OCI-LY7 (cell line): ENCODE measurements at regions not wholly inside any gene's neighbourhood (a gene's known extent, or its start where the extent isn't known, plus 50 kb on each side); places are given as distances from the start of the nearest gene placed in this dataset.

Experiments
- BruUV-seq: library from RNA; stranded (reverse); fragments of 400-500 nt; replicated peaks from 2 replicates; lab custom pipeline; 2021; lab: Mats Ljungman, UMichigan
- CTCF ChIA-PET: fragments of 300-600 bp; sonication (Branson Sonifier 250); formaldehyde crosslinking; loops from one replicate; lab custom pipeline; 2022; ENCODE audit warnings: antibody characterized with exemption; ENCODE audit not compliant: unreplicated experiment; lab: Charles Lee
- POLR2A ChIA-PET: fragments of 300-600 bp; sonication (Branson Sonifier 250); formaldehyde crosslinking; loops from one replicate; lab custom pipeline; 2022; ENCODE audit warnings: antibody characterized with exemption; lab: Charles Lee
- DNase-seq: peaks from one replicate; pipeline ENCODE4 v3.0.0-alpha.2; 2015; ENCODE audit warnings: low spot score
- H2AFZ ChIP-seq: fragments of 200-600 bp; sonication (generic), shearing (Covaris generic); 2 replicates; pipeline ENCODE4 v1.6.1; 2014; ENCODE audit warnings: mild to moderate bottlenecking, antibody characterized with exemption, low read length, moderate library complexity
- H3K27ac ChIP-seq: fragments of 200-600 bp; sonication (generic); 2 replicates; pipeline ENCODE4 v1.5.1; 2014; ENCODE audit warnings: mixed run types, low read depth, mild to moderate bottlenecking, moderate library complexity, low read length, inconsistent platforms; ENCODE audit not compliant: poor library complexity, severe bottlenecking
- H3K36me3 ChIP-seq: fragments of 200-600 bp; sonication (generic); 2 replicates; pipeline ENCODE4 v1.6.1; 2014; ENCODE audit warnings: mild to moderate bottlenecking, antibody characterized with exemption, low read length, moderate library complexity, mixed read lengths; ENCODE audit not compliant: insufficient read depth
- H3K4me1 ChIP-seq: fragments of 200-600 bp; sonication (generic); 2 replicates; pipeline ENCODE4 v1.5.1; 2014; ENCODE audit warnings: mild to moderate bottlenecking, low read length; ENCODE audit not compliant: insufficient read depth, poor library complexity, severe bottlenecking
- H3K4me2 ChIP-seq: fragments of 200-600 bp; sonication (generic); 2 replicates; pipeline ENCODE4 v1.6.1; 2014; ENCODE audit warnings: mild to moderate bottlenecking, low read length
- H3K4me3 ChIP-seq: fragments of 200-600 bp; sonication (generic); 2 replicates; pipeline ENCODE4 v1.5.1; 2014; ENCODE audit warnings: mild to moderate bottlenecking, low read depth, low read length; ENCODE audit not compliant: poor library complexity, severe bottlenecking
- H3K79me2 ChIP-seq: fragments of 200-600 bp; sonication (generic); 2 replicates; pipeline ENCODE4 v1.6.1; 2016; ENCODE audit warnings: low read depth, mild to moderate bottlenecking, low read length, moderate library complexity, mixed read lengths; ENCODE audit not compliant: insufficient read depth
- H3K9me2 ChIP-seq: fragments of 200-600 bp; sonication (generic); 2 replicates; pipeline ENCODE4 v1.6.1; 2016; ENCODE audit warnings: mild to moderate bottlenecking, low read length, mixed read lengths; ENCODE audit not compliant: insufficient read depth
- H3K9me3 ChIP-seq: fragments of 200-600 bp; sonication (generic); 2 replicates; pipeline ENCODE4 v1.6.1; 2014; ENCODE audit warnings: mild to moderate bottlenecking, mixed run types, low read length, mixed read lengths
- H4K20me1 ChIP-seq: fragments of 200-600 bp; sonication (generic); 2 replicates; pipeline ENCODE4 v1.6.1; 2014; ENCODE audit warnings: mild to moderate bottlenecking, antibody characterized with exemption, low read length, moderate library complexity, mixed read lengths; ENCODE audit not compliant: insufficient read depth
- EZH2phosphoT487 ChIP-seq: fragments of 200-600 bp; sonication (generic); IDR thresholded peaks from 2 replicates; pipeline ENCODE4 v1.6.1; 2018; ENCODE audit warnings: low read depth, borderline replicate concordance, mild to moderate bottlenecking, mixed run types, antibody characterized with exemption, low read length, moderate library complexity, mixed read lengths
- intact Hi-C: fragments of 100-400 bp; cut with micrococcal nuclease; formaldehyde crosslinking; loops from one replicate; pipeline ENCODE4 v1.10.0; 2022; ENCODE audit not compliant: unreplicated experiment
- TF ChIP-seq, protein P1 (sequence below): fragments of 200-600 bp; sonication (generic); conservative IDR thresholded peaks from 2 replicates; pipeline ENCODE4 v1.5.1; 2014; ENCODE audit warnings: mild to moderate bottlenecking, antibody characterized with exemption, low read length, moderate library complexity, mixed read lengths

DNA sequence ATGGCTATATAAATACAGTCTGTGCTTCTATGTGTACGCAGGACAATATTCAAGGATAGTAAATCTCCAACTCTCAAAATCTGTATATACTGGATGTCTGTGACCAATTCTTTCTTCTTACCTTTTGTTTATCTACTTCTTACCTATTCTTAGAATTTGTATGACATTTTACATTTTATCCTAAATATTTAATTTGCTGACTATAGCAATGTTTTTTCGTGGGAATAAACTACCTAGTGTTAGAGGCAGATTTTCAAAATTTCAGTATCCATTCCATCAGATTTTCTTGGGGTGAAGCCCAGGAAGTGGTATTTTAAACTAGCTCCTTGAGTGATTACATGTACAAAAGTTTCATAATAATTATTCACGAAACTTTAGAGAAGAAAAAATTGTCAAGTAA is 334.5 kb upstream of the BCHE start:
- Histone ChIP-seq H3K79me2 (no peaks in the 10 kb centered on the region), H3K27ac (no peak overlapping the region), H3K36me3 (no peaks in the 10 kb centered on the region), H4K20me1 (no peaks in the 10 kb centered on the region), H3K4me2 (no peak overlapping the region), H3K4me1 (no peaks in the 10 kb centered on the region), H3K9me3 (no peaks in the 10 kb centered on the region), H3K9me2 (no peaks in the 10 kb centered on the region), H2AFZ (no peak overlapping the region), H3K4me3 (no peak overlapping the region)
- intact Hi-C loops = no loop called here
- CTCF ChIA-PET = no interaction called here
- no peak for TF ChIP-seq EZH2phosphoT487
- TF ChIP-seq, protein P1, sequence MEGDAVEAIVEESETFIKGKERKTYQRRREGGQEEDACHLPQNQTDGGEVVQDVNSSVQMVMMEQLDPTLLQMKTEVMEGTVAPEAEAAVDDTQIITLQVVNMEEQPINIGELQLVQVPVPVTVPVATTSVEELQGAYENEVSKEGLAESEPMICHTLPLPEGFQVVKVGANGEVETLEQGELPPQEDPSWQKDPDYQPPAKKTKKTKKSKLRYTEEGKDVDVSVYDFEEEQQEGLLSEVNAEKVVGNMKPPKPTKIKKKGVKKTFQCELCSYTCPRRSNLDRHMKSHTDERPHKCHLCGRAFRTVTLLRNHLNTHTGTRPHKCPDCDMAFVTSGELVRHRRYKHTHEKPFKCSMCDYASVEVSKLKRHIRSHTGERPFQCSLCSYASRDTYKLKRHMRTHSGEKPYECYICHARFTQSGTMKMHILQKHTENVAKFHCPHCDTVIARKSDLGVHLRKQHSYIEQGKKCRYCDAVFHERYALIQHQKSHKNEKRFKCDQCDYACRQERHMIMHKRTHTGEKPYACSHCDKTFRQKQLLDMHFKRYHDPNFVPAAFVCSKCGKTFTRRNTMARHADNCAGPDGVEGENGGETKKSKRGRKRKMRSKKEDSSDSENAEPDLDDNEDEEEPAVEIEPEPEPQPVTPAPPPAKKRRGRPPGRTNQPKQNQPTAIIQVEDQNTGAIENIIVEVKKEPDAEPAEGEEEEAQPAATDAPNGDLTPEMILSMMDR = no peak
- no TSS peak for BruUV-seq
- POLR2A ChIA-PET = no interaction called here
- DNase-seq = no peak

- no peaks in the 10 kb centered on the region for H3K4me1 ChIP-seq
- intact Hi-C loops = no loop called here
- no peaks in the 10 kb centered on the region for H4K20me1 ChIP-seq
- BruUV-seq = no TSS peak
- no peaks in the 10 kb centered on the region for H3K9me3 ChIP-seq
- H3K36me3 ChIP-seq = no peaks in the 10 kb centered on the region
- no peak for DNase-seq
- CTCF ChIA-PET = no interaction called here
- H3K9me2 ChIP-seq = no peaks in the 10 kb centered on the region
- no peak overlapping the region for H3K4me3 ChIP-seq
- H2AFZ ChIP-seq = no peak overlapping the region
- POLR2A ChIA-PET = no interaction called here
- H3K4me2 ChIP-seq = no peak overlapping the region
- H3K27ac ChIP-seq = no peak overlapping the region
- no peaks in the 10 kb centered on the region for H3K79me2 ChIP-seq
- TF ChIP-seq, protein P1 = no peak
- TF ChIP-seq EZH2phosphoT487 = no peak
Observed at GRCh38 chr3:166169681-166170080, 332.5 kb upstream of the BCHE start.

GRCh38 chr3:166127969-166128368 is 290.7 kb upstream of the BCHE start:
- Histone ChIP-seq H3K79me2 (no peaks in the 10 kb centered on the region), H3K4me3 (no peak overlapping the region), H3K4me2 (no peak overlapping the region), H4K20me1 (no peaks in the 10 kb centered on the region), H3K9me2 (no peaks in the 10 kb centered on the region), H3K36me3 (no peaks in the 10 kb centered on the region), H3K27ac (no peak overlapping the region), H3K9me3 (no peaks in the 10 kb centered on the region), H3K4me1 (no peaks in the 10 kb centered on the region), H2AFZ (no peak overlapping the region)
- no peak for DNase-seq
- no TSS peak for BruUV-seq
- CTCF ChIA-PET = no interaction called here
- POLR2A ChIA-PET = no interaction called here
- TF ChIP-seq, protein P1 = no peak
- no peak for TF ChIP-seq EZH2phosphoT487
- intact Hi-C loops = no loop called here
